DND-41 (cell line): ENCODE measurements at regions not wholly inside any gene's neighbourhood (a gene's known extent, or its start where the extent isn't known, plus 50 kb on each side); places are given as distances from the start of the nearest gene placed in this dataset.
"Not testable (repeated sequence)": the region's sequence is repeated elsewhere in the genome, so short reads cannot be mapped to it uniquely, and the experiment has no call there.

Source experiments
- CTCF ChIP-seq: IDR thresholded peaks from 2 replicates; pipeline ENCODE4 v1.5.1; 2012; ENCODE audit warnings: borderline replicate concordance, low read length, moderate library complexity, mild to moderate bottlenecking; ENCODE audit not compliant: poor library complexity, severe bottlenecking; ENCODE audit errors: extremely low read depth
- EZH2 ChIP-seq: IDR thresholded peaks from 3 replicates; pipeline ENCODE4 v1.6.1; 2012; ENCODE audit warnings: borderline replicate concordance, low read depth, mild to moderate bottlenecking, moderate library complexity, low read length, inconsistent platforms; ENCODE audit not compliant: severe bottlenecking

DNA sequence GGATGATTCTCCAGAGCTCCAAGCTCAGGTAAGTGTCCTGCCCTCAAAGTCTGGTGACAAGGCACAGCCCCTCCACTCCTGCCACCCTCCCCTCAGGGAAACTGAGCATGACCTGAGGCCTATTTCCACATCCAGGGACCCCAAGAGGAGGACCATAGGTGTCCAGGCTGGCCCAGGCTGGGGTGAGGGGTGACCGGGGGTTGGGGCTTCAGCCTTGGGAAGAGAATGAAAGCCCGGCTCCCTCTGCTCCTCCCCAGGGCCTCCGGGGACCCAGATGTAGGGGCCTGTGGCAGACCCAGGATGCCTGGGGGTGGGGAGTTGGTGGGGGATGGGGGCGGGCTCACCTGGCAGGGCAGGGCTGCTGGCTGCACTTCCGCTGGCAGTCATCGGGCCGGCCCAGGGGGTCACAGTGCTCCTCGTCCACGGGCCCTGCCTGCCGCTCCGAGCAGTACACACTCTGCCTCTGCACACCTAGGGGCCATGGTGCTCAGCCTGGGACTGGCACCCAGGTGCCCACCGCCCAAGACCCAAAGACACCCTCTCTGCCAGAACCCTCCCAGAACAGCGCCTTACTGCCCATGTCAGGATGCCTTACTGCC is 116.5 kb upstream of the AKAP13 start:
- TF ChIP-seq EZH2, CTCF: not testable (repeated sequence)
